ENCODE measurements at regions not wholly inside any gene's neighbourhood (a gene's known extent, or its start where the extent isn't known, plus 50 kb on each side); places are given as distances from the start of the nearest gene placed in this dataset.

DNA sequence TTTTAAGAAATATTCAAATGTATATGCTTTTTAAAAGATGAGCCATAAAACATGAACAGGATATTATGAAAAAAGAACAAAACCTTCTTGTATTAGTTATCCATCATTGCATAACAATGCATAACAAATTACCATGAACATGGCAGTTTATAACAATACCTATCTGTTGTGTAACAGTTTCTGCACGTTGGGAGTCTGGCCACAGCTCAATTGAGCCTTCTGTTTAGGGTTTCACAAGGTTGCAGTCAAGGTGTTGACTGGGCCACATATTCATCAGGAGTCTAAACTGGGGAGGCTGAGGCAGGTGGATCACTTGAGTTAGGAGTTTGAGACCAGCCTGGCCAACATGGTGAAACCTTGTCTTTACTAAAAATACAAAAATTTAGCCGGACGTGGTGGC is 149.4 kb upstream of the SMLR1 start:
- no peaks in the 10 kb centered on the region for H3K36me3 ChIP-seq (ENCODE audit: control insufficient read depth, insufficient read depth, low read length)
- H3K27me3 ChIP-seq (ENCODE audit: control insufficient read depth, insufficient read depth, low read length) = no peaks in the 10 kb centered on the region
- peaks cover 6% of the 10 kb centered on the region for H3K4me1 ChIP-seq (ENCODE audit: control insufficient read depth, extremely low read depth, insufficient read depth, low read length)
- H3K9ac ChIP-seq (ENCODE audit: insufficient read depth, low read length) = no peak overlapping the region
- no peak overlapping the region for H3K27ac ChIP-seq (ENCODE audit: insufficient read depth, low read length)
- no peaks in the 10 kb centered on the region for H3K79me2 ChIP-seq (ENCODE audit: control insufficient read depth, insufficient read depth, low read length)
- H3K4me2 ChIP-seq (ENCODE audit: extremely low read depth, insufficient read depth, low read length) = no peak overlapping the region
- no peak overlapping the region for H2AFZ ChIP-seq (ENCODE audit: low read length)
- TF ChIP-seq EZH2 (IDR thresholded peaks at IDR 0.05; ENCODE audit: low read length, missing control alignments) = no peak
- H4K20me1 ChIP-seq (ENCODE audit: control insufficient read depth, extremely low read depth, insufficient read depth, low read length) = no peaks in the 10 kb centered on the region
- no peak for DNase-seq (ENCODE audit: low read depth in 2 of 2)
- no peak overlapping the region for H3K4me3 ChIP-seq (replicated peaks in 1 of 4; ENCODE audit: control extremely low read depth in 1 of 4, insufficient read depth in 1 of 4, low read depth in 3 of 4, low read length in 4 of 4)
- no peaks in the 10 kb centered on the region for H3K9me3 ChIP-seq (ENCODE audit: control insufficient read depth, insufficient read depth, low read depth, low read length)

GRCh38 chr6:130679684-130680083 is 147.5 kb upstream of the SMLR1 start:
- Histone ChIP-seq H4K20me1 (ENCODE audit: control insufficient read depth, extremely low read depth, insufficient read depth, low read length) (no peaks in the 10 kb centered on the region), H3K79me2 (ENCODE audit: control insufficient read depth, insufficient read depth, low read length) (no peaks in the 10 kb centered on the region), H3K27ac (ENCODE audit: insufficient read depth, low read length) (peak overlapping the region; percentile 89), H3K9ac (ENCODE audit: insufficient read depth, low read length) (no peak overlapping the region), H3K36me3 (ENCODE audit: control insufficient read depth, insufficient read depth, low read length) (no peaks in the 10 kb centered on the region), H3K9me3 (ENCODE audit: control insufficient read depth, insufficient read depth, low read depth, low read length) (no peaks in the 10 kb centered on the region), H3K27me3 (ENCODE audit: control insufficient read depth, insufficient read depth, low read length) (no peaks in the 10 kb centered on the region), H3K4me2 (ENCODE audit: extremely low read depth, insufficient read depth, low read length) (peak overlapping the region; percentile 70), H2AFZ (ENCODE audit: low read length) (peak overlapping the region; percentile 10), H3K4me1 (ENCODE audit: control insufficient read depth, extremely low read depth, insufficient read depth, low read length) (peaks cover 6% of the 10 kb centered on the region), H3K4me3 (replicated peaks in 1 of 4; ENCODE audit: control extremely low read depth in 1 of 4, insufficient read depth in 1 of 4, low read depth in 3 of 4, low read length in 4 of 4) (peak overlapping the region in 1 of 4 experiments; percentile 6)
- TF ChIP-seq EZH2 (IDR thresholded peaks at IDR 0.05; ENCODE audit: low read length, missing control alignments) = no peak
- DNase-seq (ENCODE audit: low read depth in 2 of 2) = peak; percentile 45 to 55

- TF ChIP-seq EZH2 (IDR thresholded peaks at IDR 0.05; ENCODE audit: low read length, missing control alignments) = no peak
- no peak for TF ChIP-seq CTCF (conservative IDR thresholded peaks at IDR 0.05 in 1 of 2, IDR thresholded peaks at IDR 0.05 in 1 of 2; ENCODE audit: low read depth in 1 of 2, low read length in 2 of 2)
- no peak overlapping the region for H3K9ac ChIP-seq (ENCODE audit: insufficient read depth, low read length)
Measured at GRCh38 chr6:130680116-130680515, 147.1 kb upstream of the SMLR1 start.

DNA sequence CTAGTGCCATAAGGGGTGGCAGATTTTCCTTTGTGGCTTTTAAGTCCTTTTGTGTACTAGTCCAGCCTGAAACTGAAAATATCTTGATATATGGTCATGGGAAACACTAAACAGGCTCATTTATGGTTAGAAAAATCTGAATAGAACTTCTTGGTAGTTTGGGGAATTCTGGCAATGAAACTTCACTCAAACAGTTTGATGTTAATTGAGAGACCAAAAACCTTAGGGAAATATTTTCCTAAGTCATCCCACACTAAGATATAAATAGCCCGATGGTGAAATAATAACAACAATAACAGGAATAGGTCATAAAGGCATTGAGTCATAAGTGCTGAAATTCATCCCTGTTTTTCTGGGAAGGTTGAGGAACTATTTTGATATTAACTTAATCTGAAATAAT is 146.2 kb upstream of the SMLR1 start:
- H3K9ac ChIP-seq (ENCODE audit: insufficient read depth, low read length) = peak overlapping the region; percentile 43
- no peak overlapping the region for H2AFZ ChIP-seq (ENCODE audit: low read length)
- H3K27ac ChIP-seq (ENCODE audit: insufficient read depth, low read length) = peak overlapping the region; percentile 89
- no peaks in the 10 kb centered on the region for H3K9me3 ChIP-seq (ENCODE audit: control insufficient read depth, insufficient read depth, low read depth, low read length)
- peak; percentile 74 to 85 for DNase-seq (ENCODE audit: low read depth in 2 of 2)
- H3K4me2 ChIP-seq (ENCODE audit: extremely low read depth, insufficient read depth, low read length) = peak overlapping the region; percentile 88
- H3K36me3 ChIP-seq (ENCODE audit: control insufficient read depth, insufficient read depth, low read length) = no peaks in the 10 kb centered on the region
- H3K79me2 ChIP-seq (ENCODE audit: control insufficient read depth, insufficient read depth, low read length) = no peaks in the 10 kb centered on the region
- no peak for TF ChIP-seq CTCF (conservative IDR thresholded peaks at IDR 0.05 in 1 of 2, IDR thresholded peaks at IDR 0.05 in 1 of 2; ENCODE audit: low read depth in 1 of 2, low read length in 2 of 2)
- no peak for TF ChIP-seq EZH2 (IDR thresholded peaks at IDR 0.05; ENCODE audit: low read length, missing control alignments)
- peak overlapping the region in 2 of 4 experiments; percentile 5 to 25 for H3K4me3 ChIP-seq (replicated peaks in 1 of 4; ENCODE audit: control extremely low read depth in 1 of 4, insufficient read depth in 1 of 4, low read depth in 3 of 4, low read length in 4 of 4)
- H3K27me3 ChIP-seq (ENCODE audit: control insufficient read depth, insufficient read depth, low read length) = no peaks in the 10 kb centered on the region
- H4K20me1 ChIP-seq (ENCODE audit: control insufficient read depth, extremely low read depth, insufficient read depth, low read length) = no peaks in the 10 kb centered on the region
- peaks cover 6% of the 10 kb centered on the region for H3K4me1 ChIP-seq (ENCODE audit: control insufficient read depth, extremely low read depth, insufficient read depth, low read length)

More at GRCh38 chr6:130680116-130680515, 147.1 kb upstream of the SMLR1 start:
- H3K4me2 ChIP-seq (ENCODE audit: extremely low read depth, insufficient read depth, low read length) = peak overlapping the region; percentile 70
- H3K36me3 ChIP-seq (ENCODE audit: control insufficient read depth, insufficient read depth, low read length) = no peaks in the 10 kb centered on the region
- no peaks in the 10 kb centered on the region for H4K20me1 ChIP-seq (ENCODE audit: control insufficient read depth, extremely low read depth, insufficient read depth, low read length)
- H3K4me3 ChIP-seq (replicated peaks in 1 of 4; ENCODE audit: control extremely low read depth in 1 of 4, insufficient read depth in 1 of 4, low read depth in 3 of 4, low read length in 4 of 4) = peak overlapping the region in 1 of 4 experiments; percentile 6
- H3K79me2 ChIP-seq (ENCODE audit: control insufficient read depth, insufficient read depth, low read length) = no peaks in the 10 kb centered on the region
- peak overlapping the region; percentile 89 for H3K27ac ChIP-seq (ENCODE audit: insufficient read depth, low read length)
- H3K4me1 ChIP-seq (ENCODE audit: control insufficient read depth, extremely low read depth, insufficient read depth, low read length) = peaks cover 6% of the 10 kb centered on the region
- H3K9me3 ChIP-seq (ENCODE audit: control insufficient read depth, insufficient read depth, low read depth, low read length) = no peaks in the 10 kb centered on the region
- H2AFZ ChIP-seq (ENCODE audit: low read length) = no peak overlapping the region
- H3K27me3 ChIP-seq (ENCODE audit: control insufficient read depth, insufficient read depth, low read length) = no peaks in the 10 kb centered on the region
- DNase-seq (ENCODE audit: low read depth in 2 of 2) = peak; percentile 64 to 74
